Fibroblast of mammary gland (primary cell): ENCODE measurements at regions not wholly inside any gene's neighbourhood (a gene's known extent, or its start where the extent isn't known, plus 50 kb on each side); places are given as distances from the start of the nearest gene placed in this dataset.
"Not testable (repeated sequence)": the region's sequence is repeated elsewhere in the genome, so short reads cannot be mapped to it uniquely, and the experiment has no call there.

Experiments used
- DNase-seq: peaks from one replicate; pipeline ENCODE4 v3.0.0-alpha.2; 2010; ENCODE audit warnings: low read depth
- H3K4me3 ChIP-seq: 2 replicates; pipeline ENCODE4 v1.5.1; 2011; ENCODE audit warnings: low read depth, mild to moderate bottlenecking, low read length, moderate library complexity; ENCODE audit not compliant: control insufficient read depth
- CTCF ChIP-seq: conservative IDR thresholded peaks from 2 replicates; pipeline ENCODE4 v1.5.1; 2011; ENCODE audit warnings: low read depth, low read length, inconsistent platforms; ENCODE audit not compliant: control insufficient read depth, insufficient read depth

- TF ChIP-seq CTCF, result peak; percentile 46
- peak; percentile 50 for DNase-seq
- not testable (repeated sequence) for H3K4me3 ChIP-seq
Observed at GRCh38 chr12:9468998-9469397, 138.7 kb downstream of the KLRB1 start.

GRCh38 chr12:9468144-9468543, 139.6 kb downstream of the KLRB1 start:
- not testable (repeated sequence) for DNase-seq, H3K4me3 ChIP-seq

- no peak overlapping the region for H3K4me3 ChIP-seq
- DNase-seq, result no peak
- no peak for TF ChIP-seq CTCF
Observed at GRCh38 chr12:9464408-9464807, 143.3 kb downstream of the KLRB1 start.

- not testable (repeated sequence) for H3K4me3 ChIP-seq
- peak; percentile 81 for DNase-seq
Observed at GRCh38 chr12:9455516-9455915, 152.2 kb downstream of the KLRB1 start.

GRCh38 chr12:9454021-9454420, 153.7 kb downstream of the KLRB1 start:
- not testable (repeated sequence) for H3K4me3 ChIP-seq, DNase-seq

GRCh38 chr12:9450127-9450567, 157.6 kb downstream of the KLRB1 start:
- DNase-seq, H3K4me3 ChIP-seq: not testable (repeated sequence)

GRCh38 chr12:9449657-9450126, 158.0 kb downstream of the KLRB1 start:
- H3K4me3 ChIP-seq, DNase-seq: not testable (repeated sequence)

GRCh38 chr12:9449181-9449580, 158.5 kb downstream of the KLRB1 start:
- TF ChIP-seq CTCF, result no peak
- DNase-seq, result no peak
- no peak overlapping the region for H3K4me3 ChIP-seq

- DNase-seq, result not testable (repeated sequence)
- peak overlapping the region; percentile 68 for H3K4me3 ChIP-seq
Observed at GRCh38 chr12:9448648-9449047, 159.1 kb downstream of the KLRB1 start.

GRCh38 chr12:9447791-9448614, 159.7 kb downstream of the KLRB1 start:
- H3K4me3 ChIP-seq, result peak overlapping the region; percentile 68
- peak; percentile 69 for DNase-seq

- not testable (repeated sequence) for DNase-seq
Observed at GRCh38 chr12:9446883-9447761, 160.6 kb downstream of the KLRB1 start.

GRCh38 chr12:9440428-9440827, 167.3 kb downstream of the KLRB1 start:
- not testable (repeated sequence) for DNase-seq, H3K4me3 ChIP-seq

More at GRCh38 chr12:9446883-9447761, 160.6 kb downstream of the KLRB1 start:
- H3K4me3 ChIP-seq, result peak overlapping the region; percentile 68

GRCh38 chr12:9435682-9436081, 172.0 kb downstream of the KLRB1 start:
- H3K4me3 ChIP-seq, DNase-seq: not testable (repeated sequence)

GRCh38 chr12:9430385-9430784, 177.3 kb downstream of the KLRB1 start:
- not testable (repeated sequence) for H3K4me3 ChIP-seq, DNase-seq

- DNase-seq, H3K4me3 ChIP-seq: not testable (repeated sequence)
Observed at GRCh38 chr12:9428856-9429255, 178.9 kb downstream of the KLRB1 start.
